Uterus (tissue), 2 donors: ENCODE measurements at regions not wholly inside any gene's neighbourhood (a gene's known extent, or its start where the extent isn't known, plus 50 kb on each side); places are given as distances from the start of the nearest gene placed in this dataset.

Experiments used
- CTCF ChIP-seq, 4 experiments: fragments of 200-600 bp in 2 of 4; fragments of 450-650 bp in 2 of 4; sonication (generic) in 2 of 4; IDR thresholded peaks; one replicate each; pipeline ENCODE4 v1.5.1; 2016 to 2019; ENCODE audit warnings: antibody characterized with exemption in 4 of 4, mild to moderate bottlenecking in 2 of 4, moderate library complexity in 1 of 4
- POLR2A ChIP-seq, 2 donors: fragments of 450-650 bp; IDR thresholded peaks; one replicate each; pipeline ENCODE4 v1.6.1; 2016; ENCODE audit warnings: antibody characterized with exemption in 2 of 2, mild to moderate bottlenecking in 1 of 2, moderate library complexity in 1 of 2

- TF ChIP-seq CTCF (IDR thresholded peaks at IDR 0.05) (no peak), POLR2A (IDR thresholded peaks at IDR 0.05) (no peak)
Observed at GRCh38 chr4:19547463-19547862, 704.2 kb upstream of the SLIT2 start.
